ENCODE measurements at regions not wholly inside any gene's neighbourhood (a gene's known extent, or its start where the extent isn't known, plus 50 kb on each side); places are given as distances from the start of the nearest gene placed in this dataset.

- H3K4me1 ChIP-seq (ENCODE audit: control insufficient read depth in 2 of 3, insufficient read depth in 2 of 3, low read depth in 1 of 3, low read length in 3 of 3), result no peaks in the 10 kb centered on the region
- no peak overlapping the region for H3K27ac ChIP-seq (ENCODE audit: low read depth in 2 of 2, low read length in 2 of 2)
- FAIRE-seq (no peak), DNase-seq (no peak)
- no peaks in the 10 kb centered on the region for H3K36me3 ChIP-seq (ENCODE audit: control insufficient read depth in 2 of 3, insufficient read depth in 3 of 3, low read length in 3 of 3)
- H3K4me3 ChIP-seq (ENCODE audit: low read length in 3 of 3), result no peak overlapping the region
- TF ChIP-seq, protein P1, sequence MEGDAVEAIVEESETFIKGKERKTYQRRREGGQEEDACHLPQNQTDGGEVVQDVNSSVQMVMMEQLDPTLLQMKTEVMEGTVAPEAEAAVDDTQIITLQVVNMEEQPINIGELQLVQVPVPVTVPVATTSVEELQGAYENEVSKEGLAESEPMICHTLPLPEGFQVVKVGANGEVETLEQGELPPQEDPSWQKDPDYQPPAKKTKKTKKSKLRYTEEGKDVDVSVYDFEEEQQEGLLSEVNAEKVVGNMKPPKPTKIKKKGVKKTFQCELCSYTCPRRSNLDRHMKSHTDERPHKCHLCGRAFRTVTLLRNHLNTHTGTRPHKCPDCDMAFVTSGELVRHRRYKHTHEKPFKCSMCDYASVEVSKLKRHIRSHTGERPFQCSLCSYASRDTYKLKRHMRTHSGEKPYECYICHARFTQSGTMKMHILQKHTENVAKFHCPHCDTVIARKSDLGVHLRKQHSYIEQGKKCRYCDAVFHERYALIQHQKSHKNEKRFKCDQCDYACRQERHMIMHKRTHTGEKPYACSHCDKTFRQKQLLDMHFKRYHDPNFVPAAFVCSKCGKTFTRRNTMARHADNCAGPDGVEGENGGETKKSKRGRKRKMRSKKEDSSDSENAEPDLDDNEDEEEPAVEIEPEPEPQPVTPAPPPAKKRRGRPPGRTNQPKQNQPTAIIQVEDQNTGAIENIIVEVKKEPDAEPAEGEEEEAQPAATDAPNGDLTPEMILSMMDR (IDR thresholded peaks at IDR 0.05; ENCODE audit: borderline replicate concordance, extremely low read depth, insufficient read depth), result no peak
- no peaks in the 10 kb centered on the region for H3K27me3 ChIP-seq (ENCODE audit: control insufficient read depth, insufficient read depth, low read length)
- H3K9me3 ChIP-seq (ENCODE audit: control insufficient read depth in 2 of 3, insufficient read depth in 1 of 3, low read length in 3 of 3), result no peaks in the 10 kb centered on the region
- intact Hi-C loops (cut with DNase I), result no loop called here
- H3K9ac ChIP-seq (ENCODE audit: low read length in 3 of 3), result no peak overlapping the region
Observed at GRCh38 chr5:31130676-31131075, 62.8 kb upstream of the CDH6 start.

DNA sequence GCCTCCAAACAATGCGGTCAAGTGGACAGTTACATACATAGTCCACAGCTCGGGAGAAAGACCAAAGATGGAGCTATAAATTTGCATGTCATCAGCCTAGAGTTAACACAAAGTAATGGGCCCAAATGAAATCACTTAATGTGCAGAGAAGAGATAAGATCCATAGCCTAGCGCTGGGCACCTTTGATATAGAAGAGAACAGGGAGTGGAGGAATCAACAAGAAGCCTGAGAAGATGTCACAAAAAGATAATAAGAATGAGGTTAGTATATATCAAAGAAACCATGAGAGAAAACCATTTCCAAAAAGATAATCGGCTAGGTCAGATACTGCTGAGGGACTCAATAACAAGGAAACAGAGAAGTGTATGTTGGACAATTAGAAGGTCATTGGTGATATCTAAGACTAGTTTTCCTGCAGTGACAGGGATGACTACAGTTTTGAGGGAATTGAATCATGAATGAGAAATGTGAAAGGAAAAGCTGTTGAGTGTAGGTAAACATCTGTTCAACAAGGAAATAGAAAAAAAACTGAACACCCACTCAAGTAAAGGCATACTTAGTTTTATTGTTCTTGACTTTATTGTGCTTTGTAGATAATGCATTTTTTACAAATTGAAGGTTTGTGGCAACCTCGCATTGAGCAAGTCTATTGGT lies 68.7 kb upstream of the CDH6 start:
- no peak for FAIRE-seq
- TF ChIP-seq, protein P1 (IDR thresholded peaks at IDR 0.05; ENCODE audit: borderline replicate concordance, extremely low read depth, insufficient read depth), result no peak
- H3K27ac ChIP-seq (ENCODE audit: low read depth in 2 of 2, low read length in 2 of 2), result no peak overlapping the region
- intact Hi-C loops (cut with DNase I), result no loop called here
- H3K4me1 ChIP-seq (ENCODE audit: control insufficient read depth in 2 of 3, insufficient read depth in 2 of 3, low read depth in 1 of 3, low read length in 3 of 3), result peaks cover 0 to 3% (median 0%) of the 10 kb centered on the region in 3 donors
- no peaks in the 10 kb centered on the region for H3K9me3 ChIP-seq (ENCODE audit: control insufficient read depth in 2 of 3, insufficient read depth in 1 of 3, low read length in 3 of 3)
- no peaks in the 10 kb centered on the region for H3K36me3 ChIP-seq (ENCODE audit: control insufficient read depth in 2 of 3, insufficient read depth in 3 of 3, low read length in 3 of 3)
- no peak for DNase-seq
- H3K27me3 ChIP-seq (ENCODE audit: control insufficient read depth, insufficient read depth, low read length), result no peaks in the 10 kb centered on the region
- no peak overlapping the region for H3K4me3 ChIP-seq (ENCODE audit: low read length in 3 of 3)
- no peak overlapping the region for H3K9ac ChIP-seq (ENCODE audit: low read length in 3 of 3)

- Histone ChIP-seq H3K9ac (ENCODE audit: low read length in 3 of 3) (no peak overlapping the region), H3K27ac (ENCODE audit: low read depth in 2 of 2, low read length in 2 of 2) (no peak overlapping the region), H3K4me3 (ENCODE audit: low read length in 3 of 3) (no peak overlapping the region), H3K27me3 (ENCODE audit: control insufficient read depth, insufficient read depth, low read length) (no peaks in the 10 kb centered on the region), H3K36me3 (ENCODE audit: control insufficient read depth in 2 of 3, insufficient read depth in 3 of 3, low read length in 3 of 3) (no peaks in the 10 kb centered on the region), H3K9me3 (ENCODE audit: control insufficient read depth in 2 of 3, insufficient read depth in 1 of 3, low read length in 3 of 3) (no peaks in the 10 kb centered on the region), H3K4me1 (ENCODE audit: control insufficient read depth in 2 of 3, insufficient read depth in 2 of 3, low read depth in 1 of 3, low read length in 3 of 3) (peaks cover 0 to 3% (median 0%) of the 10 kb centered on the region in 3 donors)
- FAIRE-seq, result no peak
- intact Hi-C loops (cut with DNase I), result no loop called here
- TF ChIP-seq, protein P1 (IDR thresholded peaks at IDR 0.05; ENCODE audit: borderline replicate concordance, extremely low read depth, insufficient read depth), result no peak
- no peak for DNase-seq
Observed at GRCh38 chr5:31124026-31124425, 69.5 kb upstream of the CDH6 start.
